NB4 (cell line): ENCODE measurements at regions not wholly inside any gene's neighbourhood (a gene's known extent, or its start where the extent isn't known, plus 50 kb on each side); places are given as distances from the start of the nearest gene placed in this dataset.

Experiments used
- MAX ChIP-seq: IDR thresholded peaks from 2 replicates; pipeline ENCODE4 v1.6.1; 2011; ENCODE audit warnings: low read depth, low read length
- POLR2A ChIP-seq: IDR thresholded peaks from 2 replicates; pipeline ENCODE4 v1.6.1; 2011; ENCODE audit warnings: mild to moderate bottlenecking; ENCODE audit not compliant: insufficient read length; ENCODE audit errors: extremely low read depth
- TF ChIP-seq, protein P1 (sequence below): IDR thresholded peaks from one replicate; pipeline ENCODE4 v1.5.1; 2012; ENCODE audit warnings: low read depth, low read length

DNA sequence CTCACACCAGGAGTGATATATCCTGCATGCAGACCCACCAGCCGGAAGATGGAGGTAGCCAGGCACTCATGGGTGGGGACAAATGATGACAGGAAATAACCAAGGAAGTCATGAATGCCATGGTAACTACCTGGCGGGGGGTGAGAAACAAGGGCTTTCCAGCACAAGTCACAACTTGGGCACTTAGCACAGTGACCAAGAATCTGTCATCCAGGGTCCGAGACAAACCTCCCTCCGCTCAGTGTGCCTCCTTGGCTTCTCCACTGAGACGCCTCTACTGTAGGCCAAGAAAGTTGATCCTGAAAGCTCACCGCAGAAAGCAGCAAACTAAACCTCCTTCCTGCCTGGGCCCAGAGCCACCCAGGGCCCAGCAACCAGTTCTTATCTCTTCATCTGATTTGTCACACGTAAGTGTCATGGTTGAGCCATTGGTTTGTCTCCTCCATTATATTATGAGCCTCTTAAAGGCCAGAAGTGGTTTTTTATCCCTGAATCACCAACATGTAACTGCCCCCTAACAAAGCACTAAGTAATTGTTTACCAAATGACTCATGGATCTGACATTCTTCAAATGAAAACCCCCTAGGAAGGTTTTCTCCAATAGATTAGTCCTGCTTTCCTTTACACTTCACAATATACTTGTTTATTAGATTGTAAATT is 84.3 kb upstream of the TAB2 start:
- TF ChIP-seq, protein P1, sequence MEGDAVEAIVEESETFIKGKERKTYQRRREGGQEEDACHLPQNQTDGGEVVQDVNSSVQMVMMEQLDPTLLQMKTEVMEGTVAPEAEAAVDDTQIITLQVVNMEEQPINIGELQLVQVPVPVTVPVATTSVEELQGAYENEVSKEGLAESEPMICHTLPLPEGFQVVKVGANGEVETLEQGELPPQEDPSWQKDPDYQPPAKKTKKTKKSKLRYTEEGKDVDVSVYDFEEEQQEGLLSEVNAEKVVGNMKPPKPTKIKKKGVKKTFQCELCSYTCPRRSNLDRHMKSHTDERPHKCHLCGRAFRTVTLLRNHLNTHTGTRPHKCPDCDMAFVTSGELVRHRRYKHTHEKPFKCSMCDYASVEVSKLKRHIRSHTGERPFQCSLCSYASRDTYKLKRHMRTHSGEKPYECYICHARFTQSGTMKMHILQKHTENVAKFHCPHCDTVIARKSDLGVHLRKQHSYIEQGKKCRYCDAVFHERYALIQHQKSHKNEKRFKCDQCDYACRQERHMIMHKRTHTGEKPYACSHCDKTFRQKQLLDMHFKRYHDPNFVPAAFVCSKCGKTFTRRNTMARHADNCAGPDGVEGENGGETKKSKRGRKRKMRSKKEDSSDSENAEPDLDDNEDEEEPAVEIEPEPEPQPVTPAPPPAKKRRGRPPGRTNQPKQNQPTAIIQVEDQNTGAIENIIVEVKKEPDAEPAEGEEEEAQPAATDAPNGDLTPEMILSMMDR: no peak
- no peak for TF ChIP-seq POLR2A
- TF ChIP-seq MAX: no peak
